ENCODE measurements at regions not wholly inside any gene's neighbourhood (a gene's known extent, or its start where the extent isn't known, plus 50 kb on each side); places are given as distances from the start of the nearest gene placed in this dataset.

GRCh38 chr5:167653645-167654106, 637.8 kb upstream of the WWC1 start:
- TF ChIP-seq CTCF (conservative IDR thresholded peaks at IDR 0.05), result no peak
- no peak for DNase-seq
- Histone ChIP-seq H3K36me3 (ENCODE audit: control insufficient read depth, insufficient read depth, low read length) (no peaks in the 10 kb centered on the region), H3K27ac (ENCODE audit: low read depth, low read length) (no peak overlapping the region), H3K9ac (ENCODE audit: extremely low read depth, low read length, poor library complexity, severe bottlenecking) (no peak overlapping the region), H3K27me3 (ENCODE audit: control insufficient read depth, insufficient read depth, low read length, poor library complexity, severe bottlenecking) (no peaks in the 10 kb centered on the region), H3K4me1 (ENCODE audit: control insufficient read depth, insufficient read depth, low read length) (peaks cover 3% of the 10 kb centered on the region), H3K9me3 (ENCODE audit: control insufficient read depth, low read length) (no peaks in the 10 kb centered on the region), H3K4me3 (ENCODE audit: low read length) (no peak overlapping the region)
- Mint-ChIP-seq H3K27me3 (ENCODE audit: insufficient read depth) (peaks cover 2% of the 10 kb centered on the region), H3K4me3 (no peak overlapping the region), H3K27ac (no peak overlapping the region), H3K4me1 (peaks cover 12% of the 10 kb centered on the region), H3K9me3 (peaks cover 1% of the 10 kb centered on the region), H3K36me3 (ENCODE audit: low read depth) (no peaks in the 10 kb centered on the region)
- WGBS, 2 experiments (ENCODE audit: insufficient coverage in 1 of 2, insufficient read length in 1 of 2), result 100% methylated on average over 1 of the region's 1 CpG

GRCh38 chr5:167657016-167657415, 634.4 kb upstream of the WWC1 start:
- Mint-ChIP-seq H3K4me1 (peaks cover 23% of the 10 kb centered on the region), H3K27me3 (ENCODE audit: insufficient read depth) (no peaks in the 10 kb centered on the region), H3K27ac (no peak overlapping the region), H3K9me3 (peaks cover 1% of the 10 kb centered on the region), H3K4me3 (no peak overlapping the region), H3K36me3 (ENCODE audit: low read depth) (no peaks in the 10 kb centered on the region)
- no peak for DNase-seq
- Histone ChIP-seq H3K36me3 (ENCODE audit: control insufficient read depth, insufficient read depth, low read length) (no peaks in the 10 kb centered on the region), H3K27ac (ENCODE audit: low read depth, low read length) (no peak overlapping the region), H3K4me3 (ENCODE audit: low read length) (no peak overlapping the region), H3K9ac (ENCODE audit: extremely low read depth, low read length, poor library complexity, severe bottlenecking) (no peak overlapping the region), H3K4me1 (ENCODE audit: control insufficient read depth, insufficient read depth, low read length) (peaks cover 3% of the 10 kb centered on the region), H3K27me3 (ENCODE audit: control insufficient read depth, insufficient read depth, low read length, poor library complexity, severe bottlenecking) (no peaks in the 10 kb centered on the region), H3K9me3 (ENCODE audit: control insufficient read depth, low read length) (no peaks in the 10 kb centered on the region)
- no peak for TF ChIP-seq CTCF (conservative IDR thresholded peaks at IDR 0.05)
- 94% methylated on average over 3 of the region's 3 CpGs; no CpG with 5 or more reads in 1 of the 2 experiments for WGBS, 2 experiments (ENCODE audit: insufficient coverage in 1 of 2, insufficient read length in 1 of 2)

GRCh38 chr5:167658889-167659288, 632.6 kb upstream of the WWC1 start:
- Histone ChIP-seq H3K9me3 (ENCODE audit: control insufficient read depth, low read length) (no peaks in the 10 kb centered on the region), H3K9ac (ENCODE audit: extremely low read depth, low read length, poor library complexity, severe bottlenecking) (no peak overlapping the region), H3K36me3 (ENCODE audit: control insufficient read depth, insufficient read depth, low read length) (no peaks in the 10 kb centered on the region), H3K27ac (ENCODE audit: low read depth, low read length) (no peak overlapping the region), H3K4me3 (ENCODE audit: low read length) (no peak overlapping the region), H3K27me3 (ENCODE audit: control insufficient read depth, insufficient read depth, low read length, poor library complexity, severe bottlenecking) (no peaks in the 10 kb centered on the region), H3K4me1 (ENCODE audit: control insufficient read depth, insufficient read depth, low read length) (peaks cover 3% of the 10 kb centered on the region)
- no peak for DNase-seq
- no peak overlapping the region for H3K4me3 Mint-ChIP-seq
- peaks cover 1% of the 10 kb centered on the region for H3K9me3 Mint-ChIP-seq
- H3K4me1 Mint-ChIP-seq, result peaks cover 25% of the 10 kb centered on the region
- WGBS, 2 experiments (ENCODE audit: insufficient coverage in 1 of 2, insufficient read length in 1 of 2), result 85 to 100% methylated on average over 1 to 2 of the region's 2 CpGs
- no peaks in the 10 kb centered on the region for H3K36me3 Mint-ChIP-seq (ENCODE audit: low read depth)
- TF ChIP-seq CTCF (conservative IDR thresholded peaks at IDR 0.05), result no peak
- H3K27me3 Mint-ChIP-seq (ENCODE audit: insufficient read depth), result no peaks in the 10 kb centered on the region
- no peak overlapping the region for H3K27ac Mint-ChIP-seq

All from endodermal cell (in vitro differentiated cells).